Astrocyte (in vitro differentiated cells and primary cell): ENCODE measurements at regions not wholly inside any gene's neighbourhood (a gene's known extent, or its start where the extent isn't known, plus 50 kb on each side); places are given as distances from the start of the nearest gene placed in this dataset.

Experiments
- DNase-seq: peaks from one replicate; pipeline ENCODE4 v3.0.0-alpha.2; 2010; ENCODE audit warnings: low read depth
- FAIRE-seq: peaks from 2 replicates; lab custom pipeline; 2011; peaks lifted over from hg19 to GRCh38; lab: Jason Lieb, UNC
- H2AFZ ChIP-seq: 2 replicates; pipeline ENCODE4 v1.6.0; 2012; ENCODE audit warnings: low read depth, low read length, inconsistent platforms
- H3K27ac ChIP-seq: 2 replicates; pipeline ENCODE4 v1.5.1; 2011; ENCODE audit warnings: low read depth, low read length, inconsistent platforms
- H3K27me3 ChIP-seq: 2 replicates; pipeline ENCODE4 v1.6.0; 2011; ENCODE audit warnings: low read length, inconsistent platforms; ENCODE audit not compliant: insufficient read depth
- H3K36me3 ChIP-seq: 2 replicates; pipeline ENCODE4 v1.5.1; 2011; ENCODE audit warnings: low read length, inconsistent platforms; ENCODE audit not compliant: insufficient read depth
- H3K4me1 ChIP-seq: 2 replicates; pipeline ENCODE4 v1.5.1; 2011; ENCODE audit warnings: low read length, inconsistent platforms; ENCODE audit not compliant: insufficient read depth
- H3K4me2 ChIP-seq: 2 replicates; pipeline ENCODE4 v1.6.0; 2012; ENCODE audit warnings: low read length, inconsistent platforms
- H3K4me3 ChIP-seq: 2 replicates; pipeline ENCODE4 v1.5.1; 2011; ENCODE audit warnings: low read depth, mild to moderate bottlenecking, low read length, inconsistent platforms; ENCODE audit not compliant: insufficient read depth
- H3K79me2 ChIP-seq: 2 replicates; pipeline ENCODE4 v1.6.0; 2012; ENCODE audit warnings: mild to moderate bottlenecking, low read length, inconsistent platforms; ENCODE audit not compliant: insufficient read depth
- H3K9ac ChIP-seq: 2 replicates; pipeline ENCODE4 v1.6.0; 2012; ENCODE audit warnings: mild to moderate bottlenecking, low read length, inconsistent platforms
- H3K9me3 ChIP-seq: 2 replicates; pipeline ENCODE4 v1.5.1; 2012; ENCODE audit warnings: low read depth, mild to moderate bottlenecking, low read length, inconsistent platforms; ENCODE audit not compliant: insufficient read depth
- H4K20me1 ChIP-seq: 2 replicates; pipeline ENCODE4 v1.6.0; 2012; ENCODE audit warnings: low read length, inconsistent platforms; ENCODE audit not compliant: insufficient read depth
- H3K27ac Mint-ChIP-seq: one replicate; pipeline ENCODE4 v1.8.0; 2021; ENCODE audit warnings: mild to moderate bottlenecking, mixed read lengths; ENCODE audit not compliant: unreplicated experiment
- H3K27me3 Mint-ChIP-seq: one replicate; pipeline ENCODE4 v1.8.0; 2021; ENCODE audit warnings: low read depth, mixed read lengths; ENCODE audit not compliant: unreplicated experiment
- H3K36me3 Mint-ChIP-seq: one replicate; pipeline ENCODE4 v1.8.0; 2021; ENCODE audit warnings: low read depth, mixed read lengths; ENCODE audit not compliant: unreplicated experiment
- H3K4me1 Mint-ChIP-seq: one replicate; pipeline ENCODE4 v1.8.0; 2021; ENCODE audit warnings: low read depth, mixed read lengths; ENCODE audit not compliant: unreplicated experiment
- H3K4me3 Mint-ChIP-seq: one replicate; pipeline ENCODE4 v1.8.0; 2021; ENCODE audit warnings: mild to moderate bottlenecking, moderate library complexity, mixed read lengths; ENCODE audit not compliant: unreplicated experiment
- H3K9me3 Mint-ChIP-seq: one replicate; pipeline ENCODE4 v1.8.0; 2021; ENCODE audit warnings: mild to moderate bottlenecking, mixed read lengths; ENCODE audit not compliant: unreplicated experiment
- CTCF ChIP-seq: IDR thresholded peaks from 2 replicates; pipeline ENCODE4 v1.5.1; 2011; ENCODE audit warnings: low read depth, mild to moderate bottlenecking, inconsistent platforms, low read length, moderate library complexity; ENCODE audit not compliant: insufficient read depth
- EZH2 ChIP-seq: IDR thresholded peaks from 2 replicates; pipeline ENCODE4 v1.6.1; 2012; ENCODE audit warnings: mild to moderate bottlenecking, low read length, inconsistent platforms; ENCODE audit not compliant: insufficient read depth

GRCh38 chr18:28858248-28858647 is 681.3 kb upstream of the CDH2 start:
- H4K20me1 ChIP-seq = no peaks in the 10 kb centered on the region
- FAIRE-seq = no peak

GRCh38 chr18:28855989-28856388 is 679.1 kb upstream of the CDH2 start:
- Histone ChIP-seq H2AFZ (no peak overlapping the region), H3K4me1 (no peaks in the 10 kb centered on the region), H3K27ac (no peak overlapping the region), H3K4me2 (no peak overlapping the region), H3K9ac (no peak overlapping the region), H3K4me3 (no peak overlapping the region), H3K27me3 (no peaks in the 10 kb centered on the region), H3K36me3 (no peaks in the 10 kb centered on the region), H3K79me2 (no peaks in the 10 kb centered on the region), H4K20me1 (no peaks in the 10 kb centered on the region), H3K9me3 (no peaks in the 10 kb centered on the region)
- Mint-ChIP-seq H3K4me3 (no peak overlapping the region), H3K27me3 (no peaks in the 10 kb centered on the region), H3K9me3 (no peaks in the 10 kb centered on the region), H3K4me1 (peaks cover 10% of the 10 kb centered on the region), H3K27ac (no peak overlapping the region), H3K36me3 (no peaks in the 10 kb centered on the region)
- DNase-seq = no peak
- TF ChIP-seq CTCF = no peak
- no peak for TF ChIP-seq EZH2
- no peak for FAIRE-seq

More at GRCh38 chr18:28858248-28858647, 681.3 kb upstream of the CDH2 start:
- no peak overlapping the region for H3K27ac ChIP-seq
- H3K4me1 Mint-ChIP-seq = peaks cover 10% of the 10 kb centered on the region
- no peak overlapping the region for H3K4me3 Mint-ChIP-seq
- no peak overlapping the region for H3K4me2 ChIP-seq
- H3K36me3 ChIP-seq = no peaks in the 10 kb centered on the region
- H3K9me3 Mint-ChIP-seq = no peaks in the 10 kb centered on the region
- H3K27me3 Mint-ChIP-seq = no peaks in the 10 kb centered on the region
- H2AFZ ChIP-seq = no peak overlapping the region
- no peak for DNase-seq
- no peaks in the 10 kb centered on the region for H3K27me3 ChIP-seq
- H3K4me3 ChIP-seq = no peak overlapping the region
- H3K4me1 ChIP-seq = no peaks in the 10 kb centered on the region
- no peaks in the 10 kb centered on the region for H3K9me3 ChIP-seq
- H3K9ac ChIP-seq = no peak overlapping the region
- H3K36me3 Mint-ChIP-seq = no peaks in the 10 kb centered on the region
- no peak overlapping the region for H3K27ac Mint-ChIP-seq
- no peaks in the 10 kb centered on the region for H3K79me2 ChIP-seq
- TF ChIP-seq EZH2 = no peak
- no peak for TF ChIP-seq CTCF

GRCh38 chr18:28855524-28855923 is 678.6 kb upstream of the CDH2 start:
- Histone ChIP-seq H3K79me2 (no peaks in the 10 kb centered on the region), H2AFZ (no peak overlapping the region), H3K9ac (no peak overlapping the region), H3K4me2 (no peak overlapping the region), H3K27ac (no peak overlapping the region), H4K20me1 (no peaks in the 10 kb centered on the region), H3K4me3 (no peak overlapping the region), H3K9me3 (no peaks in the 10 kb centered on the region), H3K4me1 (no peaks in the 10 kb centered on the region), H3K36me3 (no peaks in the 10 kb centered on the region), H3K27me3 (no peaks in the 10 kb centered on the region)
- H3K27ac Mint-ChIP-seq = peak overlapping the region; percentile 4
- no peaks in the 10 kb centered on the region for H3K27me3 Mint-ChIP-seq
- no peaks in the 10 kb centered on the region for H3K9me3 Mint-ChIP-seq
- DNase-seq (peak; percentile 65), FAIRE-seq (no peak)
- H3K36me3 Mint-ChIP-seq = no peaks in the 10 kb centered on the region
- TF ChIP-seq EZH2 = no peak
- TF ChIP-seq CTCF = no peak
- H3K4me3 Mint-ChIP-seq = no peak overlapping the region
- H3K4me1 Mint-ChIP-seq = peaks cover 10% of the 10 kb centered on the region
